Thoracic aorta (tissue), 2 donors: ENCODE measurements at regions not wholly inside any gene's neighbourhood (a gene's known extent, or its start where the extent isn't known, plus 50 kb on each side); places are given as distances from the start of the nearest gene placed in this dataset.

Source experiments
- ATAC-seq: fragments of 150-250 bp; one replicate; pipeline ENCODE4 v1.8.0; 2017; ENCODE audit warnings: low read depth; ENCODE audit not compliant: insufficient number of reproducible peaks, low FRiP score
- DNase-seq: peaks from one replicate; pipeline ENCODE4 v3.0.0-alpha.2; 2020; ENCODE audit warnings: low spot score
- H3K27ac ChIP-seq, 2 donors: fragments of 200-600 bp; sonication (generic); 1 replicate in 1 of 2; 2 replicates in 1 of 2; pipeline ENCODE4 v1.5.1; 2016; ENCODE audit warnings: mild to moderate bottlenecking in 2 of 2, moderate library complexity in 2 of 2
- H3K27me3 ChIP-seq: fragments of 200-600 bp; sonication (generic); replicated peaks from 2 replicates; pipeline ENCODE4 v1.6.0; 2016; ENCODE audit warnings: mild to moderate bottlenecking; ENCODE audit not compliant: insufficient read depth
- H3K36me3 ChIP-seq: fragments of 200-600 bp; sonication (generic); one replicate; pipeline ENCODE4 v1.5.1; 2016
- H3K4me1 ChIP-seq, 2 donors: fragments of 200-600 bp; sonication (generic); 1 replicate in 1 of 2; 2 replicates in 1 of 2; pipeline versions ENCODE4 v1.5.1 to v1.6.0; 2016; ENCODE audit warnings: low read depth in 2 of 2, mild to moderate bottlenecking in 1 of 2; ENCODE audit not compliant: control insufficient read depth in 1 of 2
- H3K4me3 ChIP-seq: fragments of 200-600 bp; sonication (generic); 2 replicates; pipeline ENCODE4 v1.5.1; 2016; ENCODE audit warnings: mild to moderate bottlenecking
- H3K9me3 ChIP-seq: fragments of 200-600 bp; sonication (generic); 2 replicates; pipeline ENCODE4 v1.5.1; 2016
- TF ChIP-seq, protein P1 (sequence below): fragments of 200-600 bp; sonication (generic); IDR thresholded peaks from one replicate; pipeline ENCODE4 v1.5.1; 2019; ENCODE audit warnings: antibody characterized with exemption

DNA sequence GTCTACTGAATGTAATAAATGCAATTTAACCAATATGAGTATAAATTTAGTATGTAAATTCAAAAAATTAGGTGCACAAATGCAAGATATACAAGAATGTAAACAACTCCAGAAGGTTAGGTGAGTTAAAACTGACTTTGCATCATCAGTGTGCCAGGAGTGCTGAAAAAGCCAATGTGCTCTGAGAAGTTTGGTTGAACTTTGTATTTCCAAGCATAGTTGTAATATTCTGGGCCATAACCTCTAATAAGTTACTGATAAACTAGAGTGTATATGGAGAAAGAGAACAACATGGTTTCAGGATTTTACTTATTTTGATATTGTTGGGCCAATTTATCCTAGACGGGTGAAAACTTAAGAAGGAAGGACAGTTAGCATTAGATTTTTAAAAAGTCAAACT lies 876.9 kb upstream of the GHITM start:
- Histone ChIP-seq H3K4me1 (no peaks in the 10 kb centered on the region), H3K27ac (no peak overlapping the region), H3K9me3 (peaks cover 2% of the 10 kb centered on the region), H3K4me3 (no peak overlapping the region), H3K27me3 (no peaks in the 10 kb centered on the region), H3K36me3 (no peaks in the 10 kb centered on the region)
- DNase-seq (no peak), ATAC-seq (no peak)
- TF ChIP-seq, protein P1, sequence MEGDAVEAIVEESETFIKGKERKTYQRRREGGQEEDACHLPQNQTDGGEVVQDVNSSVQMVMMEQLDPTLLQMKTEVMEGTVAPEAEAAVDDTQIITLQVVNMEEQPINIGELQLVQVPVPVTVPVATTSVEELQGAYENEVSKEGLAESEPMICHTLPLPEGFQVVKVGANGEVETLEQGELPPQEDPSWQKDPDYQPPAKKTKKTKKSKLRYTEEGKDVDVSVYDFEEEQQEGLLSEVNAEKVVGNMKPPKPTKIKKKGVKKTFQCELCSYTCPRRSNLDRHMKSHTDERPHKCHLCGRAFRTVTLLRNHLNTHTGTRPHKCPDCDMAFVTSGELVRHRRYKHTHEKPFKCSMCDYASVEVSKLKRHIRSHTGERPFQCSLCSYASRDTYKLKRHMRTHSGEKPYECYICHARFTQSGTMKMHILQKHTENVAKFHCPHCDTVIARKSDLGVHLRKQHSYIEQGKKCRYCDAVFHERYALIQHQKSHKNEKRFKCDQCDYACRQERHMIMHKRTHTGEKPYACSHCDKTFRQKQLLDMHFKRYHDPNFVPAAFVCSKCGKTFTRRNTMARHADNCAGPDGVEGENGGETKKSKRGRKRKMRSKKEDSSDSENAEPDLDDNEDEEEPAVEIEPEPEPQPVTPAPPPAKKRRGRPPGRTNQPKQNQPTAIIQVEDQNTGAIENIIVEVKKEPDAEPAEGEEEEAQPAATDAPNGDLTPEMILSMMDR = no peak

DNA sequence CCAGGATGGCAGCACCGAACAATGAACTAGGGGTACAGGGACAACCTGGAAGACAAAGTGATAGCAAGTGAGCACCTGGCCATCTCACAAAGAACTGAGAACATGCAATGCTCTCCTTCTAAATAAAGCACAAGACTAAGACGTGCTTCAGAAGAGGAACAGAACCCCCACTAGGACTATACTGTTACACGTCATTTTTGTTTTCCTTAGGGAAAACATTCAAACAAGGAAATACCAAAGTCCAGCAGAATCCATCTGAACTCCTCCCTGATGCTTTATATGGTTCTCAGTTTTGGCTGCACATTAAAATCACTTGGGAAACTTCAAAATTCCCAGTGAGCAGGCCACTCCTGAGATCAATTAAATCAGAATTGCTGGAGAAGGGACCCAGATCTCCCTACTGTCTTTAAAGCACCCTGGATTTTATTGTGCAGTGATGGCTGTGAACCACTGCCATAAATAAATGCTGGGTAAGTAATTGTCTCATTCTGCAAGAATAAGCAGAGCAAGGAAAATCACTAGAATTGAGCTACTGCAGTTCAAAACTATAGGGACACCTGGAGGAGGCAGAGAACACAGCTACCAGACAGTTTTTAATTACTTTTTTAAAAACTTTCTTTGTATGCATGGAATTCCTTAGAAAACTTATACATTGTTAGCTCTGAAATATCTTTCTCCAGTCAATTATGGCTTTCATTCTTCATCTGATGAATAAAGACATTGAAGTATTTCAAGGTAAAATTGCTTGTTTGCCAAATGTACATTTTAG lies 866.5 kb upstream of the GHITM start:
- Histone ChIP-seq H3K36me3 (no peaks in the 10 kb centered on the region), H3K4me1 (no peaks in the 10 kb centered on the region), H3K4me3 (no peak overlapping the region), H3K9me3 (no peaks in the 10 kb centered on the region), H3K27ac (no peak overlapping the region), H3K27me3 (no peaks in the 10 kb centered on the region)
- TF ChIP-seq, protein P1 = no peak
- DNase-seq = no peak
- ATAC-seq = no peak

DNA sequence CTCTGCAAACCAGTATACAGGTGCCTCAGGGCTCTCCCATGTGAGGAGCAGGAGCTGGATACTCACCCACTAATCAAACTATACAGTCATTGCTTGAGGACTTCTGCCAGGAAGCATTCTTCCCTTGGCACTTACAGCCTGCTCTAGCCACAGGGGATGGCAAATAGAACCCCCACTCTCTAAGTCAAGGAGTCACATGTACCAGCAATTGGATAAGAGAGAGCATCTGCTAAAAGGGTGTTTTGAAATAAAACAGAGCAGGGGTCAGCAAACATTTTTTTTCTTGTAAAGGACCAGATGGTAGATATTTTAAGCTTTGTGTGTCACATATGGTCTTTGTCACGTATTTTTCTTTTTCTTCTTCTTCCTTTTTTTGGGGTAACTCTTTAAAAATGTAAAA lies 865.2 kb upstream of the GHITM start:
- Histone ChIP-seq H3K36me3 (no peaks in the 10 kb centered on the region), H3K27me3 (no peaks in the 10 kb centered on the region), H3K4me3 (no peak overlapping the region), H3K4me1 (no peaks in the 10 kb centered on the region), H3K9me3 (no peaks in the 10 kb centered on the region), H3K27ac (no peak overlapping the region)
- no peak for ATAC-seq
- TF ChIP-seq, protein P1 = no peak
- no peak for DNase-seq

DNA sequence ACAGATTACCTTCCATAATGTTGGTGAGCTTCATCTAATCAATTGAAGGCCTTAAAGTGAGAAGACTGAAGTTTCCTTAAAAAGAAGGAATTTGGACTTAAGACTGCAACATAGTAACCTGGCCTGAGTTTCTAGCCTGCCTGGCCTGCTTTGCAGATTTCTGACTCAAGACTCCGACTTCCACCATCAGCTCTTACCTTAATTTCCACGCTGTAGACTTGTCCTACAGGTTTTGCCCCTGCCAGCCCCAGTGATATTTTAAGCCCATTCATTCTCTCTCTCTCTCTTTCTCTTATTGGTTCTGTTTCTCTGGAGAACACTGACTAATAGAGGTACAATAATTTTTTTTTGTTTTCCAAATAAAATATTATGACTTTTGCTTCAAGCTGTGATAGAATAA lies 862.3 kb upstream of the GHITM start:
- H3K4me1 ChIP-seq = no peaks in the 10 kb centered on the region
- no peaks in the 10 kb centered on the region for H3K9me3 ChIP-seq
- TF ChIP-seq, protein P1 = no peak
- no peak for ATAC-seq
- no peak for DNase-seq
- no peaks in the 10 kb centered on the region for H3K27me3 ChIP-seq
- H3K36me3 ChIP-seq = no peaks in the 10 kb centered on the region
- H3K27ac ChIP-seq = no peak overlapping the region
- H3K4me3 ChIP-seq = no peak overlapping the region

DNA sequence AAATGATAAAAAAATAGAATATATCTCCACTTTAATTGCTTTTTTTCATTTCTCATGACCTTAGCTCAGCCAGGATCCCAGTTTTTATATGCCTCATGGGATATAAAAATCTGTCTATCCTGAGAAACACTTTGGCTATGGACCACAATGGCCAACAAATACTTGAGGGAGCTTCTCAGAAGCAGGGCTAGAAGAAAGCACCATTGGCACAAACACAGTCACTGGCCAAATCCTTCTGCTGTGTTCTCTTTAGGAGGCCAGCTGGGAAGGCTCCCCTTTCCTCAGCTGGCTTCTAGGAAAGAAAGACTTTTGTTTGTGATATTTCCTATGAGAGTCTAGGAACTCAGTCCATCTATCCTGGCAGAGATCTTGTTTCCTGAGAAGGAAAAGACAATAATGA lies 856.2 kb upstream of the GHITM start:
- Histone ChIP-seq H3K27me3 (no peaks in the 10 kb centered on the region), H3K36me3 (no peaks in the 10 kb centered on the region), H3K27ac (no peak overlapping the region), H3K4me3 (no peak overlapping the region), H3K9me3 (no peaks in the 10 kb centered on the region), H3K4me1 (no peaks in the 10 kb centered on the region)
- TF ChIP-seq, protein P1 = no peak
- DNase-seq (no peak), ATAC-seq (no peak)
